ENCODE measurements at regions not wholly inside any gene's neighbourhood (a gene's known extent, or its start where the extent isn't known, plus 50 kb on each side); places are given as distances from the start of the nearest gene placed in this dataset.
"Not testable (repeated sequence)": the region's sequence is repeated elsewhere in the genome, so short reads cannot be mapped to it uniquely, and the experiment has no call there.

- Mint-ChIP-seq H3K4me3 (no peak overlapping the region), H3K36me3 (no peaks in the 10 kb centered on the region), H3K9me3 (peaks cover 11% of the 10 kb centered on the region), H3K27me3 (no peaks in the 10 kb centered on the region), H3K27ac (no peak overlapping the region), H3K4me1 (ENCODE audit: low read depth) (no peaks in the 10 kb centered on the region)
- intact Hi-C loops (cut with micrococcal nuclease), result no loop called here
- ChIA-PET POLR2A (no interaction called here), CTCF (no interaction called here)
- DNase-seq, result no peak
Measured at GRCh38 chr5:51678330-51678729, 295.1 kb downstream of the ISL1 start.

- no peaks in the 10 kb centered on the region for H3K36me3 Mint-ChIP-seq
- H3K27ac Mint-ChIP-seq, result no peak overlapping the region
- no peak overlapping the region for H3K4me3 Mint-ChIP-seq
- H3K9me3 Mint-ChIP-seq, result peaks cover 7% of the 10 kb centered on the region
- CTCF ChIA-PET, result no interaction called here
- DNase-seq, result no peak
- intact Hi-C loops (cut with micrococcal nuclease), result no loop called here
- no peaks in the 10 kb centered on the region for H3K27me3 Mint-ChIP-seq
- POLR2A ChIA-PET, result no interaction called here
- H3K4me1 Mint-ChIP-seq (ENCODE audit: low read depth), result no peaks in the 10 kb centered on the region
Measured at GRCh38 chr5:51679286-51679685, 296.0 kb downstream of the ISL1 start.

- Mint-ChIP-seq H3K9me3 (peaks cover 6% of the 10 kb centered on the region), H3K36me3 (no peaks in the 10 kb centered on the region), H3K27me3 (no peaks in the 10 kb centered on the region), H3K4me3 (no peak overlapping the region), H3K4me1 (ENCODE audit: low read depth) (no peaks in the 10 kb centered on the region), H3K27ac (no peak overlapping the region)
- DNase-seq, result no peak
- intact Hi-C loops (cut with micrococcal nuclease), result no loop called here
- POLR2A ChIA-PET, result no interaction called here
- CTCF ChIA-PET, result no interaction called here
Measured at GRCh38 chr5:51684794-51685355, 301.6 kb downstream of the ISL1 start.

- CTCF ChIA-PET, result no interaction called here
Measured at GRCh38 chr5:51685419-51685818, 302.2 kb downstream of the ISL1 start.

GRCh38 chr5:51686622-51687021 is 303.4 kb downstream of the ISL1 start:
- H3K36me3 Mint-ChIP-seq, result no peaks in the 10 kb centered on the region
- DNase-seq, result no peak
- no peak overlapping the region for H3K4me3 Mint-ChIP-seq
- CTCF ChIA-PET, result no interaction called here
- intact Hi-C loops (cut with micrococcal nuclease), result no loop called here
- POLR2A ChIA-PET, result no interaction called here
- no peaks in the 10 kb centered on the region for H3K4me1 Mint-ChIP-seq (ENCODE audit: low read depth)
- H3K27ac Mint-ChIP-seq, result no peak overlapping the region
- peaks cover 7% of the 10 kb centered on the region for H3K9me3 Mint-ChIP-seq
- no peaks in the 10 kb centered on the region for H3K27me3 Mint-ChIP-seq

More at GRCh38 chr5:51685419-51685818, 302.2 kb downstream of the ISL1 start:
- no peak for DNase-seq
- Mint-ChIP-seq H3K27me3 (no peaks in the 10 kb centered on the region), H3K9me3 (peaks cover 4% of the 10 kb centered on the region), H3K4me1 (ENCODE audit: low read depth) (no peaks in the 10 kb centered on the region), H3K4me3 (no peak overlapping the region), H3K36me3 (no peaks in the 10 kb centered on the region), H3K27ac (no peak overlapping the region)
- POLR2A ChIA-PET, result no interaction called here
- intact Hi-C loops (cut with micrococcal nuclease), result no loop called here

- no peaks in the 10 kb centered on the region for H3K27me3 Mint-ChIP-seq
- no peak overlapping the region for H3K27ac Mint-ChIP-seq
- intact Hi-C loops (cut with micrococcal nuclease), result no loop called here
- no peak overlapping the region for H3K4me3 Mint-ChIP-seq
- ChIA-PET POLR2A (no interaction called here), CTCF (interaction anchor here (0.7 kb wide), 1 partner anchor 9 kb away, joined by 3 read pairs; no protein-coding TSS in a partner anchor)
- H3K9me3 Mint-ChIP-seq, result peaks cover 26% of the 10 kb centered on the region
- no peaks in the 10 kb centered on the region for H3K4me1 Mint-ChIP-seq (ENCODE audit: low read depth)
- DNase-seq, result no peak
- no peaks in the 10 kb centered on the region for H3K36me3 Mint-ChIP-seq
Measured at GRCh38 chr5:51691538-51692079, 308.4 kb downstream of the ISL1 start.

GRCh38 chr5:51694826-51695225 is 311.6 kb downstream of the ISL1 start:
- Mint-ChIP-seq H3K9me3 (peaks cover 30% of the 10 kb centered on the region), H3K27me3 (no peaks in the 10 kb centered on the region), H3K4me1 (ENCODE audit: low read depth) (no peaks in the 10 kb centered on the region), H3K4me3 (no peak overlapping the region), H3K27ac (no peak overlapping the region), H3K36me3 (no peaks in the 10 kb centered on the region)
- DNase-seq, result no peak
- intact Hi-C loops (cut with micrococcal nuclease), result no loop called here
- ChIA-PET POLR2A (no interaction called here), CTCF (no interaction called here)

GRCh38 chr5:51696122-51696521 is 312.9 kb downstream of the ISL1 start:
- Mint-ChIP-seq H3K9me3 (peaks cover 34% of the 10 kb centered on the region), H3K27me3 (no peaks in the 10 kb centered on the region), H3K36me3 (no peaks in the 10 kb centered on the region), H3K4me1 (ENCODE audit: low read depth) (no peaks in the 10 kb centered on the region), H3K27ac (no peak overlapping the region), H3K4me3 (no peak overlapping the region)
- CTCF ChIA-PET, result no interaction called here
- POLR2A ChIA-PET, result no interaction called here
- intact Hi-C loops (cut with micrococcal nuclease), result no loop called here
- no peak for DNase-seq

- H3K4me1 Mint-ChIP-seq (ENCODE audit: low read depth); POLR2A ChIA-PET; H3K27me3 Mint-ChIP-seq; DNase-seq; H3K4me3 Mint-ChIP-seq; H3K36me3 Mint-ChIP-seq; intact Hi-C loops (cut with micrococcal nuclease); H3K27ac Mint-ChIP-seq; CTCF ChIA-PET: not testable (repeated sequence)
- H3K9me3 Mint-ChIP-seq, result peaks cover 26% of the 10 kb centered on the region
Measured at GRCh38 chr5:51702046-51702445, 318.8 kb downstream of the ISL1 start.

- Mint-ChIP-seq H3K27ac (no peak overlapping the region), H3K36me3 (no peaks in the 10 kb centered on the region), H3K9me3 (peaks cover 24% of the 10 kb centered on the region), H3K4me1 (ENCODE audit: low read depth) (no peaks in the 10 kb centered on the region), H3K4me3 (no peak overlapping the region), H3K27me3 (no peaks in the 10 kb centered on the region)
- intact Hi-C loops (cut with micrococcal nuclease), result no loop called here
- no peak for DNase-seq
- CTCF ChIA-PET, result no interaction called here
- POLR2A ChIA-PET, result no interaction called here
Measured at GRCh38 chr5:51712201-51712600, 329.0 kb downstream of the ISL1 start.

GRCh38 chr5:51715445-51715844 is 332.2 kb downstream of the ISL1 start:
- DNase-seq; H3K4me3 Mint-ChIP-seq; intact Hi-C loops (cut with micrococcal nuclease); H3K27me3 Mint-ChIP-seq; POLR2A ChIA-PET; CTCF ChIA-PET; H3K36me3 Mint-ChIP-seq; H3K27ac Mint-ChIP-seq; H3K4me1 Mint-ChIP-seq (ENCODE audit: low read depth): not testable (repeated sequence)
- peaks cover 16% of the 10 kb centered on the region for H3K9me3 Mint-ChIP-seq

GRCh38 chr5:51731421-51732029 is 348.3 kb downstream of the ISL1 start:
- intact Hi-C loops (cut with micrococcal nuclease), result no loop called here
- peaks cover 10% of the 10 kb centered on the region for H3K9me3 Mint-ChIP-seq
- ChIA-PET POLR2A (no interaction called here), CTCF (no interaction called here)
- DNase-seq, result no peak
- H3K36me3 Mint-ChIP-seq, result no peaks in the 10 kb centered on the region
- H3K27ac Mint-ChIP-seq, result no peak overlapping the region
- H3K4me3 Mint-ChIP-seq, result no peak overlapping the region
- H3K4me1 Mint-ChIP-seq (ENCODE audit: low read depth), result no peaks in the 10 kb centered on the region
- no peaks in the 10 kb centered on the region for H3K27me3 Mint-ChIP-seq

GRCh38 chr5:51732304-51732703 is 349.1 kb downstream of the ISL1 start:
- H3K27me3 Mint-ChIP-seq, result no peaks in the 10 kb centered on the region
- ChIA-PET POLR2A (no interaction called here), CTCF (no interaction called here)
- intact Hi-C loops (cut with micrococcal nuclease), result no loop called here
- no peaks in the 10 kb centered on the region for H3K4me1 Mint-ChIP-seq (ENCODE audit: low read depth)
- peaks cover 13% of the 10 kb centered on the region for H3K9me3 Mint-ChIP-seq
- no peak for DNase-seq
- no peak overlapping the region for H3K27ac Mint-ChIP-seq
- H3K36me3 Mint-ChIP-seq, result no peaks in the 10 kb centered on the region
- H3K4me3 Mint-ChIP-seq, result no peak overlapping the region

All from activated CD4-positive, alpha-beta memory T cell treated with anti-CD3 and anti-CD28 coated beads for 36 hours (primary cell).